ENCODE measurements at regions not wholly inside any gene's neighbourhood (a gene's known extent, or its start where the extent isn't known, plus 50 kb on each side); places are given as distances from the start of the nearest gene placed in this dataset.

- no peaks in the 10 kb centered on the region for H3K36me3 ChIP-seq (replicated peaks in 1 of 2; ENCODE audit: control insufficient read depth in 1 of 2, insufficient read depth in 2 of 2, low read length in 1 of 2)
- H3K27me3 ChIP-seq (ENCODE audit: insufficient read depth): no peaks in the 10 kb centered on the region
- no peaks in the 10 kb centered on the region for H3F3A ChIP-seq (replicated peaks; ENCODE audit: insufficient read depth)
- H3K27ac ChIP-seq (ENCODE audit: low read depth in 2 of 2, low read length in 1 of 2): no peak overlapping the region
- no peaks in the 10 kb centered on the region for H3K79me2 ChIP-seq (ENCODE audit: insufficient read depth)
- no peaks in the 10 kb centered on the region for H4K20me1 ChIP-seq (ENCODE audit: insufficient read depth)
- 89% methylated on average over 10 of the region's 10 CpGs for WGBS (ENCODE audit: low lambda C conversion rate)
- H3K4me3 ChIP-seq (ENCODE audit: low read depth in 2 of 2, low read length in 1 of 2): no peak overlapping the region
- H2AFZ ChIP-seq (ENCODE audit: low read depth): no peak overlapping the region
- H3K4me1 ChIP-seq (ENCODE audit: control insufficient read depth in 1 of 2, insufficient read depth in 2 of 2, low read depth in 1 of 2, low read length in 1 of 2): no peaks in the 10 kb centered on the region
- POLR2A ChIA-PET: no interaction called here
- H3K9ac ChIP-seq: no peak overlapping the region
- H3K4me2 ChIP-seq: no peak overlapping the region
- CTCF ChIA-PET: no interaction called here
- H3K9me3 ChIP-seq: no peaks in the 10 kb centered on the region
- no peaks in the 10 kb centered on the region for H3K9me2 ChIP-seq
- DNase-seq: no peak
- TF ChIP-seq USF2 (IDR thresholded peaks at IDR 0.05; ENCODE audit: borderline replicate concordance, low read depth, low read length) (no peak), RFX5 (IDR thresholded peaks at IDR 0.05; ENCODE audit: low read length) (no peak), JUND (IDR thresholded peaks at IDR 0.05) (no peak), FOSL2 (IDR thresholded peaks at IDR 0.05; ENCODE audit: borderline replicate concordance, low read depth) (no peak), FOXM1 (IDR thresholded peaks at IDR 0.05; ENCODE audit: low read depth) (no peak), IRF3 (IDR thresholded peaks at IDR 0.05; ENCODE audit: low read depth, low read length) (no peak), FOXJ3 (CRISPR knock-in tag; IDR thresholded peaks at IDR 0.05) (no peak)
Measured at GRCh38 chr12:75844049-75844770, 187.4 kb downstream of the PHLDA1 start.

GRCh38 chr12:75842090-75842489 is 189.5 kb downstream of the PHLDA1 start:
- H2AFZ ChIP-seq (ENCODE audit: low read depth): no peak overlapping the region
- no peak overlapping the region for H3K9ac ChIP-seq
- no peak for DNase-seq
- H3K27ac ChIP-seq (ENCODE audit: low read depth in 2 of 2, low read length in 1 of 2): no peak overlapping the region
- peaks cover 0 to 5% of the 10 kb centered on the region in 2 experiments; a peak in 2 of 4 replicates for H3K4me1 ChIP-seq (ENCODE audit: control insufficient read depth in 1 of 2, insufficient read depth in 2 of 2, low read depth in 1 of 2, low read length in 1 of 2)
- CTCF ChIA-PET: no interaction called here
- no peaks in the 10 kb centered on the region for H3K9me3 ChIP-seq
- H3F3A ChIP-seq (replicated peaks; ENCODE audit: insufficient read depth): no peaks in the 10 kb centered on the region
- H3K9me2 ChIP-seq: no peaks in the 10 kb centered on the region
- H3K36me3 ChIP-seq (replicated peaks in 1 of 2; ENCODE audit: control insufficient read depth in 1 of 2, insufficient read depth in 2 of 2, low read length in 1 of 2): no peaks in the 10 kb centered on the region
- H3K27me3 ChIP-seq (ENCODE audit: insufficient read depth): no peaks in the 10 kb centered on the region
- 31% methylated on average over 1 of the region's 1 CpG for WGBS (ENCODE audit: low lambda C conversion rate)
- H3K4me2 ChIP-seq: no peak overlapping the region
- H3K79me2 ChIP-seq (ENCODE audit: insufficient read depth): no peaks in the 10 kb centered on the region
- no peak for TF ChIP-seq USF1 (IDR thresholded peaks at IDR 0.05; ENCODE audit: borderline replicate concordance, low read depth)
- TF ChIP-seq FOSL2 (IDR thresholded peaks at IDR 0.05; ENCODE audit: borderline replicate concordance, low read depth): no peak
- TF ChIP-seq YY1 (IDR thresholded peaks at IDR 0.05; ENCODE audit: low read depth): no peak
- H3K4me3 ChIP-seq (ENCODE audit: low read depth in 2 of 2, low read length in 1 of 2): no peak overlapping the region
- H4K20me1 ChIP-seq (ENCODE audit: insufficient read depth): no peaks in the 10 kb centered on the region
- POLR2A ChIA-PET: no interaction called here
